BE2C (cell line): ENCODE measurements at regions not wholly inside any gene's neighbourhood (a gene's known extent, or its start where the extent isn't known, plus 50 kb on each side); places are given as distances from the start of the nearest gene placed in this dataset.

ENCODE experiments used
- DNase-seq: peaks from one replicate; pipeline ENCODE4 v3.0.0-alpha.2; 2020
- H3K27me3 ChIP-seq: fragments of 250-450 bp; sonication (Bioruptor Pico); 2 replicates; pipeline ENCODE4 v1.5.1; 2020; ENCODE audit warnings: mild to moderate bottlenecking
- H3K36me3 ChIP-seq: fragments of 250-450 bp; sonication (Bioruptor Pico); 2 replicates; pipeline ENCODE4 v1.5.1; 2020; ENCODE audit warnings: mild to moderate bottlenecking
- H3K4me1 ChIP-seq: fragments of 250-450 bp; sonication (Bioruptor Pico); 2 replicates; pipeline ENCODE4 v1.5.1; 2020
- H3K4me3 ChIP-seq: 2 replicates; pipeline ENCODE4 v1.5.1; 2011; ENCODE audit warnings: low read depth, low read length
- H3K9me3 ChIP-seq: fragments of 250-450 bp; sonication (Bioruptor Pico); 2 replicates; pipeline ENCODE4 v1.5.1; 2020
- CTCF ChIP-seq: IDR thresholded peaks from 2 replicates; pipeline ENCODE4 v1.5.1; 2012; ENCODE audit warnings: mild to moderate bottlenecking, low read depth, low read length

- no peaks in the 10 kb centered on the region for H3K9me3 ChIP-seq
- no peaks in the 10 kb centered on the region for H3K27me3 ChIP-seq
- no peaks in the 10 kb centered on the region for H3K36me3 ChIP-seq
Measured at GRCh38 chr2:78202366-78202765, 680.2 kb upstream of the LRRTM4 start.

GRCh38 chr2:78202986-78203670 lies 681.0 kb upstream of the LRRTM4 start:
- TF ChIP-seq CTCF: no peak
- DNase-seq: no peak
- Histone ChIP-seq H3K27me3 (no peaks in the 10 kb centered on the region), H3K4me1 (no peaks in the 10 kb centered on the region), H3K4me3 (no peak overlapping the region), H3K36me3 (no peaks in the 10 kb centered on the region), H3K9me3 (no peaks in the 10 kb centered on the region)

More at GRCh38 chr2:78202366-78202765, 680.2 kb upstream of the LRRTM4 start:
- H3K4me1 ChIP-seq: no peaks in the 10 kb centered on the region
- DNase-seq: no peak
- H3K4me3 ChIP-seq: no peak overlapping the region
- no peak for TF ChIP-seq CTCF

GRCh38 chr2:78218066-78218465 lies 695.9 kb upstream of the LRRTM4 start:
- TF ChIP-seq CTCF: no peak
- no peaks in the 10 kb centered on the region for H3K4me1 ChIP-seq
- H3K4me3 ChIP-seq: no peak overlapping the region
- H3K9me3 ChIP-seq: no peaks in the 10 kb centered on the region
- no peak for DNase-seq
- H3K27me3 ChIP-seq: no peaks in the 10 kb centered on the region
- no peaks in the 10 kb centered on the region for H3K36me3 ChIP-seq

- Histone ChIP-seq H3K4me1 (no peaks in the 10 kb centered on the region), H3K9me3 (no peaks in the 10 kb centered on the region), H3K4me3 (no peak overlapping the region), H3K27me3 (no peaks in the 10 kb centered on the region), H3K36me3 (no peaks in the 10 kb centered on the region)
- DNase-seq: no peak
- no peak for TF ChIP-seq CTCF
Measured at GRCh38 chr2:78237704-78238103, 715.5 kb upstream of the LRRTM4 start.

- no peak for DNase-seq
- no peak for TF ChIP-seq CTCF
- no peaks in the 10 kb centered on the region for H3K27me3 ChIP-seq
- H3K36me3 ChIP-seq: no peaks in the 10 kb centered on the region
- H3K9me3 ChIP-seq: no peaks in the 10 kb centered on the region
- no peaks in the 10 kb centered on the region for H3K4me1 ChIP-seq
- H3K4me3 ChIP-seq: no peak overlapping the region
Measured at GRCh38 chr2:78245394-78246135, 723.4 kb upstream of the LRRTM4 start.

- no peak overlapping the region for H3K4me3 ChIP-seq
- no peaks in the 10 kb centered on the region for H3K9me3 ChIP-seq
- TF ChIP-seq CTCF: no peak
- H3K36me3 ChIP-seq: no peaks in the 10 kb centered on the region
- no peaks in the 10 kb centered on the region for H3K27me3 ChIP-seq
- H3K4me1 ChIP-seq: no peaks in the 10 kb centered on the region
- DNase-seq: no peak
Measured at GRCh38 chr2:78251708-78252107, 729.5 kb upstream of the LRRTM4 start.
